ENCODE measurements at regions not wholly inside any gene's neighbourhood (a gene's known extent, or its start where the extent isn't known, plus 50 kb on each side); places are given as distances from the start of the nearest gene placed in this dataset.

GRCh38 chr3:176403531-176403930, 793.8 kb downstream of the TBL1XR1 start:
- H4K8ac ChIP-seq (replicated peaks; ENCODE audit: insufficient read length, low read depth, low read length): no peak overlapping the region
- H3K56ac ChIP-seq (ENCODE audit: insufficient read length, low read depth, low read length): no peak overlapping the region
- no peaks in the 10 kb centered on the region for H3K79me2 ChIP-seq (ENCODE audit: insufficient read depth, low read length)
- no peaks in the 10 kb centered on the region for H3K79me1 ChIP-seq (ENCODE audit: insufficient read depth, low read depth, low read length, poor library complexity, severe bottlenecking)
- no peaks in the 10 kb centered on the region for H4K20me1 ChIP-seq (ENCODE audit: control insufficient read depth, insufficient read depth, insufficient read length)
- H3K23ac ChIP-seq (ENCODE audit: insufficient read length, low read depth, low read length): no peak overlapping the region
- H2BK15ac ChIP-seq (ENCODE audit: low read depth, low read length): no peak overlapping the region
- H2BK120ac ChIP-seq (ENCODE audit: low read depth, low read length, poor library complexity, severe bottlenecking): no peak overlapping the region
- H3K27ac Mint-ChIP-seq: no peak overlapping the region
- no peak overlapping the region for H3K4me2 ChIP-seq (ENCODE audit: insufficient read depth, insufficient read length, low read length)
- DNase-seq: no peak
- H3K9me3 Mint-ChIP-seq: no peaks in the 10 kb centered on the region
- no peaks in the 10 kb centered on the region for H3K27me3 Mint-ChIP-seq (ENCODE audit: low read depth)
- no peak overlapping the region for H3K9ac ChIP-seq (ENCODE audit: extremely low read depth, insufficient read length, low read length)
- H3K4me3 Mint-ChIP-seq: no peak overlapping the region
- no peaks in the 10 kb centered on the region for H3K27me3 ChIP-seq (ENCODE audit: insufficient read depth, low read length)
- no peak overlapping the region for H3K27ac ChIP-seq (ENCODE audit: insufficient read length, low read depth, low read length)
- no peaks in the 10 kb centered on the region for H3K9me3 ChIP-seq (ENCODE audit: control insufficient read depth, low read depth, low read length)
- H4K5ac ChIP-seq (ENCODE audit: insufficient read length, low read depth, low read length): no peak overlapping the region
- H2BK12ac ChIP-seq (ENCODE audit: insufficient read length, low read depth, low read length): no peak overlapping the region
- H2AFZ ChIP-seq (ENCODE audit: low read length): no peak overlapping the region
- H3K23me2 ChIP-seq (ENCODE audit: insufficient read length, low read depth, low read length, poor library complexity, severe bottlenecking): no peaks in the 10 kb centered on the region
- no peak overlapping the region for H2BK20ac ChIP-seq (ENCODE audit: low read depth, low read length, poor library complexity, severe bottlenecking)
- TF ChIP-seq CTCF (conservative IDR thresholded peaks at IDR 0.05): no peak
- no peak overlapping the region for H3T11ph ChIP-seq (ENCODE audit: low read length)
- no peaks in the 10 kb centered on the region for H3K4me1 Mint-ChIP-seq
- no peak overlapping the region for H3K14ac ChIP-seq (ENCODE audit: insufficient read depth, low read length)
- no CpG with 5 or more reads among the region's 1 CpG for WGBS (ENCODE audit: extremely low coverage, insufficient read length, low lambda C conversion rate)
- H3K18ac ChIP-seq (ENCODE audit: insufficient read length, low read depth, low read length): no peak overlapping the region
- no peaks in the 10 kb centered on the region for H3K36me3 Mint-ChIP-seq (ENCODE audit: insufficient read depth in 1 of 3, low read depth in 3 of 3)
- no peak overlapping the region for H3K4ac ChIP-seq (ENCODE audit: low read depth, low read length)
- H2AK5ac ChIP-seq (ENCODE audit: insufficient read length, low read length): no peak overlapping the region
- no peak overlapping the region for H2BK5ac ChIP-seq (ENCODE audit: insufficient read length, low read length)
- H3K4me1 ChIP-seq (ENCODE audit: insufficient read depth, low read length): no peaks in the 10 kb centered on the region
- H4K91ac ChIP-seq (ENCODE audit: insufficient read length, low read depth, low read length): no peak overlapping the region

Measured in H9 (cell line).